CD4-positive, alpha-beta memory T cell (primary cell): ENCODE measurements at regions not wholly inside any gene's neighbourhood (a gene's known extent, or its start where the extent isn't known, plus 50 kb on each side); places are given as distances from the start of the nearest gene placed in this dataset.

Experiments
- CTCF ChIA-PET: fragments of 350-600 bp; sonication (Branson Sonifier 250); formaldehyde crosslinking; loops from one replicate; lab custom pipeline; 2021; ENCODE audit warnings: inconsistent platforms; ENCODE audit not compliant: partially characterized antibody; lab: Charles Lee
- POLR2A ChIA-PET: fragments of 350-600 bp; sonication (Branson Sonifier 250); formaldehyde crosslinking; loops from one replicate; lab custom pipeline; 2021; ENCODE audit not compliant: partially characterized antibody; lab: Charles Lee
- DNase-seq, 5 donors: peaks; one replicate each; pipeline versions ENCODE4 v3.0.0 to v3.0.0-alpha.2; 2020 to 2022; ENCODE audit warnings: mixed read lengths in 1 of 5
- H3K27ac ChIP-seq: one replicate; pipeline ENCODE4 v1.7.0; 2013; ENCODE audit warnings: low read depth, low read length
- H3K27me3 ChIP-seq: 2 replicates; pipeline ENCODE4 v1.7.0; 2013; ENCODE audit warnings: mild to moderate bottlenecking, low read length, moderate library complexity; ENCODE audit not compliant: insufficient read depth
- H3K36me3 ChIP-seq: 2 replicates; pipeline ENCODE4 v1.7.0; 2013; ENCODE audit warnings: mild to moderate bottlenecking, low read length, moderate library complexity; ENCODE audit not compliant: insufficient read depth
- H3K4me1 ChIP-seq: 2 replicates; pipeline ENCODE4 v1.7.0; 2013; ENCODE audit warnings: mild to moderate bottlenecking, low read length, moderate library complexity; ENCODE audit not compliant: insufficient read depth
- H3K4me3 ChIP-seq, 2 donors: one replicate each; pipeline ENCODE4 v1.7.0; 2013; ENCODE audit warnings: low read length in 2 of 2, mild to moderate bottlenecking in 1 of 2
- H3K9me3 ChIP-seq, 2 donors: one replicate each; pipeline ENCODE4 v1.7.0; 2013; ENCODE audit warnings: low read length in 2 of 2, control low read depth in 1 of 2; ENCODE audit not compliant: control insufficient read depth in 1 of 2
- H3K27ac Mint-ChIP-seq, 7 donors: one replicate each; pipeline ENCODE4 v1.8.0; 2020 to 2021; ENCODE audit warnings: mixed read lengths in 7 of 7, mild to moderate bottlenecking in 6 of 7, inconsistent platforms in 3 of 7, moderate library complexity in 3 of 7
- H3K27me3 Mint-ChIP-seq, 2 donors: one replicate each; pipeline ENCODE4 v1.8.0; 2020 to 2021; ENCODE audit warnings: mixed read lengths in 2 of 2
- H3K36me3 Mint-ChIP-seq, 2 donors: one replicate each; pipeline ENCODE4 v1.8.0; 2020 to 2021; ENCODE audit warnings: mixed read lengths in 2 of 2, inconsistent platforms in 1 of 2, mild to moderate bottlenecking in 1 of 2
- H3K4me1 Mint-ChIP-seq, 4 donors: one replicate each; pipeline ENCODE4 v1.8.0; 2020 to 2021; ENCODE audit warnings: mixed read lengths in 4 of 4, mild to moderate bottlenecking in 1 of 4
- H3K4me3 Mint-ChIP-seq, 8 donors: one replicate each; pipeline ENCODE4 v1.8.0; 2020 to 2021; ENCODE audit warnings: mixed read lengths in 8 of 8, mild to moderate bottlenecking in 7 of 8, moderate library complexity in 6 of 8, inconsistent platforms in 3 of 8
- H3K9me3 Mint-ChIP-seq, 8 donors: one replicate each; pipeline ENCODE4 v1.8.0; 2020 to 2021; ENCODE audit warnings: mixed read lengths in 8 of 8, mild to moderate bottlenecking in 5 of 8, inconsistent platforms in 3 of 8, moderate library complexity in 1 of 8
- intact Hi-C: fragments of 100-400 bp; cut with micrococcal nuclease; formaldehyde crosslinking; loops from one replicate; pipeline ENCODE4 v1.15.1; 2023

DNA sequence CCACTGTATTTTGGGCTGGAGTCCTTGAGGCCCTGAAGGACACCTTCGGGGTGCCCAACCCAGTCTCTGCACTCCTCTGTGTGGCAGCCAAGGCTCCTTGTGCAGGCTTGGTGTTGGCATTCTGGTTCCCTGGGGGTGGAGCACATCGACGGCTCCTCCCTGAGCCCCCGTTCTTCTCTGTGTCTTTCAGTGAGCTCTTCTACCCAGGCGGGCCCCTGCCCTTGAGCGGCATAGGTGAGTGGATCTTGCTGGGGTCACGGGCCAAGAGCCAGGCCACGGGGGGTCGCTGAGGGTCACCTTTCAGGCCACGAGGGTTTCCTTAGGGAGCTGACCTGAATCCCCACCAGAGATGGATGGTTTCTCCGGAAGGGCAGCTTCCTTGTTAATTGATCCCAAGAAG lies 234.8 kb downstream of the SNRPN start:
- ChIA-PET POLR2A (no interaction called here), CTCF (no interaction called here)
- Mint-ChIP-seq H3K36me3 (no peaks in the 10 kb centered on the region), H3K4me3 (no peak overlapping the region), H3K9me3 (peaks cover 0 to 34% (median 9%) of the 10 kb centered on the region in 8 donors), H3K27me3 (no peaks in the 10 kb centered on the region), H3K4me1 (no peaks in the 10 kb centered on the region), H3K27ac (no peak overlapping the region)
- H3K4me1 ChIP-seq: no peaks in the 10 kb centered on the region
- H3K36me3 ChIP-seq: no peaks in the 10 kb centered on the region
- no peak overlapping the region for H3K27ac ChIP-seq
- no peak overlapping the region for H3K4me3 ChIP-seq
- intact Hi-C loops: no loop called here
- DNase-seq: peak in 1 of 5 donors; percentile 17
- H3K9me3 ChIP-seq: no peaks in the 10 kb centered on the region
- H3K27me3 ChIP-seq: no peaks in the 10 kb centered on the region

DNA sequence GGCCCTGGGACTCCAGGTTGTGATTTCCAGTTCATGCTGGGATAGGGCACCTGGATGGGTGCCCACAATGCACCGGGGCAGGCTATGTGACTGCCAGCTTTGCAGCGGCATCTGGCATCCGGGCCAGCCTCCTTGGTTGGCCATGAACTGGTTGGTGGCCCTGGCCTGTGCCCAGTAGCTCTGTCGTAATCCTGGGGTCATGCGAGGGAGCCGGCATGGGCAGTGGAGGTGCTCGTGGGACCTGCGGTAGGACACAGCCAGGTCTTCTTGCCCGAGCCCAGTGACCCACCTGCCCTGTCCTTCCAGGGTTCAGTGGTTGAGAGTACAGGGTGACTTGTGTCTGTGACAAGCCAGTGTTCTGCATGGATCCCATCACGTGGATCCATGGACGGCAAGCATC lies 237.9 kb downstream of the SNRPN start:
- no peak overlapping the region for H3K27ac ChIP-seq
- no peaks in the 10 kb centered on the region for H3K27me3 ChIP-seq
- intact Hi-C loops: no loop called here
- no peak overlapping the region for H3K4me3 Mint-ChIP-seq
- peaks cover 0 to 38% (median 8%) of the 10 kb centered on the region in 8 donors for H3K9me3 Mint-ChIP-seq
- H3K27me3 Mint-ChIP-seq: no peaks in the 10 kb centered on the region
- no peak for DNase-seq
- POLR2A ChIA-PET: no interaction called here
- H3K36me3 Mint-ChIP-seq: no peaks in the 10 kb centered on the region
- H3K4me3 ChIP-seq: no peak overlapping the region
- no peaks in the 10 kb centered on the region for H3K36me3 ChIP-seq
- no peaks in the 10 kb centered on the region for H3K9me3 ChIP-seq
- H3K27ac Mint-ChIP-seq: no peak overlapping the region
- CTCF ChIA-PET: no interaction called here
- H3K4me1 ChIP-seq: no peaks in the 10 kb centered on the region
- H3K4me1 Mint-ChIP-seq: no peaks in the 10 kb centered on the region

DNA sequence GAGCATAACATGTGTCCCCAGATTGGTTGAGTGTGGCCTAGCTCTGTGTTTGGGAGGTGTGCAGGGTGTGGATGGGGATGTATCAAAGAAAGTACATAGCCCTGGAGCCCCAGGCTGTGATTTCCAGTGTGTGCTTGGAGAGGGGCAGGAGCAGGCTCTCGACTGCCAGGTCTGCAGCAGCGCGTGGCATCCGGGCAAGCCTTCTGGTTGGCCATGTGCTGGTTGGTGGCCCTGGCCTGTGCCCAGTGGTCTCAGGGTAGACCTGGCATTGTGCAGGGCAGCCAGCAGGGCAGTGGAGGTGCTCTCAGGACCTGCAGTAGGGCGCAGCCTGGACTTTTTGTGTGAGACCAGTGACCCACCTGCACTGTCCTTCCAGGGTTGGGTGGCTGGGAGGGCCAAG lies 231.5 kb downstream of the UBE3A start:
- intact Hi-C loops: no loop called here
- H3K36me3 Mint-ChIP-seq: no peaks in the 10 kb centered on the region
- no peak overlapping the region for H3K27ac ChIP-seq
- CTCF ChIA-PET: no interaction called here
- no peak overlapping the region for H3K4me3 ChIP-seq
- no peaks in the 10 kb centered on the region for H3K9me3 ChIP-seq
- H3K36me3 ChIP-seq: no peaks in the 10 kb centered on the region
- no peaks in the 10 kb centered on the region for H3K4me1 ChIP-seq
- no peaks in the 10 kb centered on the region for H3K27me3 Mint-ChIP-seq
- no peak overlapping the region for H3K27ac Mint-ChIP-seq
- peaks cover 0 to 19% (median 0%) of the 10 kb centered on the region in 8 donors for H3K9me3 Mint-ChIP-seq
- no peaks in the 10 kb centered on the region for H3K4me1 Mint-ChIP-seq
- DNase-seq: no peak
- no peaks in the 10 kb centered on the region for H3K27me3 ChIP-seq
- no peak overlapping the region for H3K4me3 Mint-ChIP-seq
- POLR2A ChIA-PET: no interaction called here

DNA sequence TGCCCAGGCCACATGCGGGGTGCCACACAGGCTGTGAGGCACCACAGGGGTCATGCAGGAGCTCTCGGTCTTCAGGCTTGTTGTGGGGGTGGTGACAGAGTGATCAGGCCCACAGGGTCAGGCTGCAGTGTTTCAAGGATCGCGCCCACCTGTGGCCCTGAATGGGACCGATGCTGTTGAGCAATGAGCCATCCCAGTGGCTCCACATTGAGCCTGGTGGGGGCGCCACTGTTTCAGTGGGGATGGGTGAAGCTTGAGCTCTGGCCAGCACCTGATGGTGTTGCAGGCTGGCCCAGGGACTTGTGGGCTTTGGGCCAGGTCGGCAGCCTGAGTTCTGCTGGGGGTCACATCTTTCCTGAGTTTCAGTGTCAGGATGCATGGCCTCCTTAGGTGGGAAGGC lies 230.1 kb downstream of the UBE3A start:
- no peaks in the 10 kb centered on the region for H3K9me3 ChIP-seq
- DNase-seq: no peak

DNA sequence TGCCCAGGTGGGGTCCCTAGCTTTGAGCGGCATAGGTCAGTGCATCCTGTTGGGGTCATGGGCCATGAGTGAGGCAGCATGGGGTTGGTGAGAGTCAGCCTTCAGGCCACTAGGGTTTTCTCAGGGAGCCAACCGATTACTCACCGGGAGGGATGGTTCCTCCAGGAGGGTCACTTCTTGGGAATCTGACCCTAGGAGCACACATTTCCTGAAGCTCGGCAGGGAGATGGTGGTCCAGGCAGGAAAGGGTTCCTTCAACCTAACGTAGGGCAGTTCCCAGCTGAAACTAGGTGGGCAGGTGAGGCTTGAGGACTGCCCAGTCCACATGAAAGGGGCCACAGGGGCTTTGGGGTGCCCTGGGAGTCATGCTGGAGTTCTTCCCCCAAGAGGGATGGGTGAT lies 218.0 kb downstream of the UBE3A start:
- H3K27ac ChIP-seq: no peak overlapping the region
- H3K36me3 ChIP-seq: no peaks in the 10 kb centered on the region
- Mint-ChIP-seq H3K36me3 (no peaks in the 10 kb centered on the region), H3K27me3 (no peaks in the 10 kb centered on the region), H3K27ac (no peak overlapping the region), H3K4me1 (no peaks in the 10 kb centered on the region), H3K4me3 (no peak overlapping the region), H3K9me3 (peaks cover 0 to 29% (median 7%) of the 10 kb centered on the region in 8 donors)
- DNase-seq: no peak
- H3K27me3 ChIP-seq: no peaks in the 10 kb centered on the region
- H3K9me3 ChIP-seq: no peaks in the 10 kb centered on the region
- no peak overlapping the region for H3K4me3 ChIP-seq
- ChIA-PET POLR2A (no interaction called here), CTCF (no interaction called here)
- no peaks in the 10 kb centered on the region for H3K4me1 ChIP-seq
- intact Hi-C loops: no loop called here

More for the DNA sequence above, 230.1 kb downstream of the UBE3A start:
- no peak overlapping the region for H3K27ac ChIP-seq
- no peaks in the 10 kb centered on the region for H3K4me1 ChIP-seq
- H3K27me3 ChIP-seq: no peaks in the 10 kb centered on the region
- intact Hi-C loops: no loop called here
- H3K9me3 Mint-ChIP-seq: peaks cover 0 to 22% (median under 1%) of the 10 kb centered on the region in 8 donors
- H3K27me3 Mint-ChIP-seq: no peaks in the 10 kb centered on the region
- no peaks in the 10 kb centered on the region for H3K4me1 Mint-ChIP-seq
- H3K4me3 Mint-ChIP-seq: no peak overlapping the region
- H3K36me3 ChIP-seq: no peaks in the 10 kb centered on the region
- ChIA-PET POLR2A (no interaction called here), CTCF (no interaction called here)
- H3K36me3 Mint-ChIP-seq: no peaks in the 10 kb centered on the region
- H3K4me3 ChIP-seq: no peak overlapping the region
- H3K27ac Mint-ChIP-seq: no peak overlapping the region

DNA sequence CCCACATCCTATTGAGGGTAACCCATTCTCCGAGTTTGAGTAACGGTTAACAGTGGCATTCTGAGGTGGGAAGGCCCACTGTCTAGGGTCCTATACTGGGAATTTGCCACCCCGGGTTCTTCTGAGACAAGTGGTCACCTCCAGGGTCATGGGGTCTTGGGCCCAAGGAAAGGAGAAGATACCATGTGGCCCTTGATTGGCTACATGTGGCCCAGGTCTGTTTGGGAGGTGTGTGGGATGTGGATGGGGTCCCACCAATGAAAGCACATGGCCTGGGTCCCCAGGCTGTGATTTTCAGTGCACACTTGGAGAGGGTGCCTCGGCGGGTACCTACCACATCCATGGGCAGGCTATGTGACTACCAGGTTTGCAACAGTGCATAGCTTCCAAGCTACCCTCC lies 214.4 kb downstream of the UBE3A start:
- Mint-ChIP-seq H3K4me1 (no peaks in the 10 kb centered on the region), H3K4me3 (no peak overlapping the region), H3K36me3 (no peaks in the 10 kb centered on the region), H3K9me3 (peaks cover 0 to 23% (median 5%) of the 10 kb centered on the region in 8 donors), H3K27ac (no peak overlapping the region), H3K27me3 (no peaks in the 10 kb centered on the region)
- Histone ChIP-seq H3K27ac (no peak overlapping the region), H3K36me3 (no peaks in the 10 kb centered on the region), H3K4me3 (no peak overlapping the region), H3K27me3 (no peaks in the 10 kb centered on the region), H3K4me1 (no peaks in the 10 kb centered on the region), H3K9me3 (no peaks in the 10 kb centered on the region)
- DNase-seq: no peak
- ChIA-PET POLR2A (no interaction called here), CTCF (no interaction called here)
- intact Hi-C loops: no loop called here

DNA sequence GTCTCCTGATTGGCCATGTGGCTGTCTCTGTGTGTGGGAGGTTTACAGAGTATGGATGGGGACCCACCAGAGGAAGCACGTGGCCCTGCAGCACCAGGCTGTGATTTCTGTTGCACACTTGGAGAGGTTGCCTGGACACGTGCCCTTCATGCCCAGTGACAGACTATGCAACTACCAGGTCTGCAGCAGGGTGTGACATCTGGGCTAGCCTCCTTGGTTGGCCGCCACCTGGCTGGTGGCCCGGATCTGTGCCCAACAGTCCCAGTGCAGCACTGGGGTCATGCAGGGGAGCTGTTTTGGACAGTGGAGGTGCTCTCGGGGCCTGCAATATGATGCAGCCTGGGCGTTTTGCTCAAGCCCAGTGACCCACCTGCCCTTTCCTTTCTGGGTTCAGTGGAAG lies 212.5 kb downstream of the UBE3A start:
- H3K9me3 Mint-ChIP-seq: peaks cover 0 to 20% (median 3%) of the 10 kb centered on the region in 8 donors
- Histone ChIP-seq H3K4me1 (no peaks in the 10 kb centered on the region), H3K27ac (no peak overlapping the region), H3K36me3 (no peaks in the 10 kb centered on the region), H3K4me3 (no peak overlapping the region), H3K27me3 (no peaks in the 10 kb centered on the region), H3K9me3 (no peaks in the 10 kb centered on the region)
- POLR2A ChIA-PET: no interaction called here
- no peaks in the 10 kb centered on the region for H3K27me3 Mint-ChIP-seq
- no peaks in the 10 kb centered on the region for H3K4me1 Mint-ChIP-seq
- no peak for DNase-seq
- no peak overlapping the region for H3K4me3 Mint-ChIP-seq
- intact Hi-C loops: no loop called here
- no peaks in the 10 kb centered on the region for H3K36me3 Mint-ChIP-seq
- CTCF ChIA-PET: no interaction called here
- no peak overlapping the region for H3K27ac Mint-ChIP-seq

DNA sequence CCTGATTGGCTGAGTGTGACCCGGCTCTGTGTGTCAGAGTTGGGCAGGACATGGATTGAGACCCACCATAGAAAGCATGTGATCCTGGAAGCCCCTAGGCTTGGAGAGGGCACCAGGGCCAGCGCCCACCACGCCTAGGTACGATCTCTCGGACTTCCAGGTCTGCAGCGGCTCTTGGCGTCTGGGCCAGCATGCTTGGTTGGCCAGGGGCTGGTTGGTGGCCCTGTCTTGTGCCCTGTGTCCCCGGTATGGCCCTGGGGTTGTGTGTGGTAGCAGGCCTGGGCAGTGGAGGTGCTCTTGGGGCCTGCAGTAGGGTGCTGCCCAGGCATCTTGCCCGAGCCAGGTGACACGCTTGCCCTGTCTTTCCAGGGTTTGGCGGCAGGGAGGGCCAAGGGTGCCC lies 210.6 kb downstream of the UBE3A start:
- Mint-ChIP-seq H3K27ac (no peak overlapping the region), H3K27me3 (no peaks in the 10 kb centered on the region), H3K36me3 (no peaks in the 10 kb centered on the region), H3K9me3 (peaks cover 0 to 18% (median 3%) of the 10 kb centered on the region in 8 donors), H3K4me1 (no peaks in the 10 kb centered on the region), H3K4me3 (no peak overlapping the region)
- no peaks in the 10 kb centered on the region for H3K36me3 ChIP-seq
- CTCF ChIA-PET: no interaction called here
- POLR2A ChIA-PET: no interaction called here
- DNase-seq: no peak
- intact Hi-C loops: no loop called here
- no peaks in the 10 kb centered on the region for H3K27me3 ChIP-seq
- H3K4me3 ChIP-seq: no peak overlapping the region
- H3K27ac ChIP-seq: no peak overlapping the region
- no peaks in the 10 kb centered on the region for H3K4me1 ChIP-seq
- peaks cover 0 to 4% of the 10 kb centered on the region in 2 donors for H3K9me3 ChIP-seq
